ENCODE measurements at regions not wholly inside any gene's neighbourhood (a gene's known extent, or its start where the extent isn't known, plus 50 kb on each side); places are given as distances from the start of the nearest gene placed in this dataset.

DNA sequence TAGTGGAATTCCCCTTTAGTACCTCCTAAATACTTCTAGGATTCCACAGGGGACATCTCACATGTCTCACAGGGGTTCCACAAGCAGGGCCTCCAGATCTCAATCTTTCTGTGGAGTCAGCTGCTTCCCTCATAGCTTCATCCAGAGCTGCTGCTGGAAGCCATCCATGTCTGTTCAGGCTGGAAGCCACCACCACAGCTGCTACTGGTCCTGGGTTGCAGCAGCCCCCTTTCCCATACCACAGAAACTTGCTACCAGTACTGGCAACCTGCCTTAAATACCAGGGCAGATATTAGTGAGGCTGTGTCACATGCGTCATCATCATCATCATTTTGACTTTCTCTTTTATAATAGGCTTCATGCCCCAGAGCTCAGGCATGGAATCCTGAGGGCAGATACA lies 242.7 kb upstream of the NCAM1 start:
- ATAC-seq (ENCODE audit: low read depth) (no peak), DNase-seq (no peak)
- H2BK20ac ChIP-seq (ENCODE audit: low read depth, low read length): no peak overlapping the region
- H2AK5ac ChIP-seq (ENCODE audit: low read depth, low read length): no peak overlapping the region
- no peak overlapping the region for H4K8ac ChIP-seq (ENCODE audit: low read depth in 2 of 2, low read length in 2 of 2)
- no peaks in the 10 kb centered on the region for H3K4me1 ChIP-seq (ENCODE audit: control insufficient read depth, insufficient read depth, low read length)
- POLR2A ChIA-PET (ENCODE audit: unreplicated experiment): no interaction called here
- H3K27me3 ChIP-seq (ENCODE audit: control insufficient read depth, insufficient read depth, low read length): no peaks in the 10 kb centered on the region
- H2AK9ac ChIP-seq (replicated peaks; ENCODE audit: low read depth, low read length, poor library complexity): no peak overlapping the region
- no peak overlapping the region for H3K4me2 ChIP-seq (ENCODE audit: low read depth, low read length)
- H3K9me1 ChIP-seq (ENCODE audit: insufficient read depth, low read length): no peaks in the 10 kb centered on the region
- H3K9me3 ChIP-seq (ENCODE audit: control insufficient read depth, insufficient read depth, low read length): no peaks in the 10 kb centered on the region
- no peak overlapping the region for H3K4ac ChIP-seq (ENCODE audit: low read depth, low read length)
- H3K36me3 ChIP-seq (ENCODE audit: control insufficient read depth, insufficient read depth, low read length): no peaks in the 10 kb centered on the region
- H3K23ac ChIP-seq (ENCODE audit: low read depth, low read length): no peak overlapping the region
- H4K20me1 ChIP-seq (ENCODE audit: insufficient read depth, low read length): no peaks in the 10 kb centered on the region
- 44% methylated on average over 1 of the region's 1 CpG; no CpG with 5 or more reads in 1 of the 2 experiments for WGBS, 2 experiments (ENCODE audit: extremely low coverage in 2 of 2, insufficient read length in 1 of 2)
- no peak overlapping the region for H3K56ac ChIP-seq (ENCODE audit: extremely low read depth, insufficient read depth, low read length)
- H4K91ac ChIP-seq (ENCODE audit: insufficient read depth, low read depth, low read length): no peak overlapping the region
- dilution Hi-C loops (cut with HindIII; ENCODE audit: low sequenced_read_pairs, unreplicated experiment): no loop called here
- no TSS peak for BruUV-seq (replicated peaks)
- no peak overlapping the region for H2BK120ac ChIP-seq (ENCODE audit: low read depth, low read length)
- in situ Hi-C loops (cut with MboI; ENCODE audit: low sequenced_read_pairs): no loop called here
- H2BK15ac ChIP-seq (ENCODE audit: low read depth, low read length): no peak overlapping the region
- no peak overlapping the region for H3K18ac ChIP-seq (ENCODE audit: low read depth, low read length)
- intact Hi-C loops (cut with micrococcal nuclease): no loop called here
- H4K5ac ChIP-seq (ENCODE audit: low read depth, low read length): no peak overlapping the region
- TF ChIP-seq MAFK (IDR thresholded peaks at IDR 0.05; ENCODE audit: low read depth, low read length): no peak
- no peak for TF ChIP-seq SMC3 (IDR thresholded peaks at IDR 0.05; ENCODE audit: low read depth, low read length)
- CTCF ChIA-PET: interaction anchor here (0.6 kb wide), 1 partner anchor 448 kb away, joined by 3 read pairs; no protein-coding TSS in a partner anchor
- no peak overlapping the region for H3K27ac ChIP-seq (ENCODE audit: insufficient read depth, low read length)
- no peak overlapping the region for H3K14ac ChIP-seq (replicated peaks; ENCODE audit: low read depth, low read length)
- H3K4me3 ChIP-seq (ENCODE audit: insufficient read depth, low read depth, low read length): no peak overlapping the region
- H2AFZ ChIP-seq (replicated peaks; ENCODE audit: low read length, poor library complexity): no peak overlapping the region
- H2BK5ac ChIP-seq (ENCODE audit: low read depth, low read length, poor library complexity, severe bottlenecking): no peak overlapping the region
- no peak overlapping the region for H3K9ac ChIP-seq (ENCODE audit: low read depth, low read length)
- H3K79me1 ChIP-seq (ENCODE audit: low read depth in 1 of 2, low read length in 2 of 2): no peaks in the 10 kb centered on the region
